ENCODE measurements at regions not wholly inside any gene's neighbourhood (a gene's known extent, or its start where the extent isn't known, plus 50 kb on each side); places are given as distances from the start of the nearest gene placed in this dataset.

- TF ChIP-seq, protein P1, sequence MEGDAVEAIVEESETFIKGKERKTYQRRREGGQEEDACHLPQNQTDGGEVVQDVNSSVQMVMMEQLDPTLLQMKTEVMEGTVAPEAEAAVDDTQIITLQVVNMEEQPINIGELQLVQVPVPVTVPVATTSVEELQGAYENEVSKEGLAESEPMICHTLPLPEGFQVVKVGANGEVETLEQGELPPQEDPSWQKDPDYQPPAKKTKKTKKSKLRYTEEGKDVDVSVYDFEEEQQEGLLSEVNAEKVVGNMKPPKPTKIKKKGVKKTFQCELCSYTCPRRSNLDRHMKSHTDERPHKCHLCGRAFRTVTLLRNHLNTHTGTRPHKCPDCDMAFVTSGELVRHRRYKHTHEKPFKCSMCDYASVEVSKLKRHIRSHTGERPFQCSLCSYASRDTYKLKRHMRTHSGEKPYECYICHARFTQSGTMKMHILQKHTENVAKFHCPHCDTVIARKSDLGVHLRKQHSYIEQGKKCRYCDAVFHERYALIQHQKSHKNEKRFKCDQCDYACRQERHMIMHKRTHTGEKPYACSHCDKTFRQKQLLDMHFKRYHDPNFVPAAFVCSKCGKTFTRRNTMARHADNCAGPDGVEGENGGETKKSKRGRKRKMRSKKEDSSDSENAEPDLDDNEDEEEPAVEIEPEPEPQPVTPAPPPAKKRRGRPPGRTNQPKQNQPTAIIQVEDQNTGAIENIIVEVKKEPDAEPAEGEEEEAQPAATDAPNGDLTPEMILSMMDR (IDR thresholded peaks at IDR 0.05): no peak
- TF ChIP-seq POLR2A (IDR thresholded peaks at IDR 0.05): no peak
These were observed 331.7 kb upstream of the ADGRL3 start for GRCh38 chr4:60868232-60868960.

Measured in testis (tissue), 2 donors.